ENCODE measurements at regions not wholly inside any gene's neighbourhood (a gene's known extent, or its start where the extent isn't known, plus 50 kb on each side); places are given as distances from the start of the nearest gene placed in this dataset.

GRCh38 chr5:36417221-36417620 is 115.5 kb upstream of the RANBP3L start:
- H3K9me3 ChIP-seq = no peaks in the 10 kb centered on the region
- 80% methylated on average over 3 of the region's 3 CpGs for WGBS
- TF ChIP-seq POLR2A (IDR thresholded peaks at IDR 0.05; ENCODE audit: low read depth) (no peak), CTCF (IDR thresholded peaks at IDR 0.05) (no peak), EP300 (IDR thresholded peaks at IDR 0.05) (no peak), POLR2AphosphoS5 (IDR thresholded peaks at IDR 0.05) (no peak)
- intact Hi-C loops (cut with DNase I) = loop anchor here (2.0 kb wide), 1 partner anchor 276 kb away; no protein-coding TSS in a partner anchor
- no peak overlapping the region for H3K4me3 ChIP-seq
- H3K4me1 ChIP-seq = peaks cover 0 to 18% (median 2%) of the 10 kb centered on the region in 4 donors
- no peaks in the 10 kb centered on the region for H3K36me3 ChIP-seq
- H3K27me3 ChIP-seq = no peaks in the 10 kb centered on the region
- DNase-seq (ENCODE audit: extremely low spot score) = no peak
- no peak overlapping the region for H3K27ac ChIP-seq (replicated peaks in 1 of 4)

GRCh38 chr5:36417668-36418067 is 116.0 kb upstream of the RANBP3L start:
- Histone ChIP-seq H3K27ac (replicated peaks in 1 of 4) (no peak overlapping the region), H3K27me3 (no peaks in the 10 kb centered on the region)
- 98% methylated on average over 4 of the region's 4 CpGs for WGBS

GRCh38 chr5:36418152-36418979 is 116.7 kb upstream of the RANBP3L start:
- Histone ChIP-seq H3K9me3 (no peaks in the 10 kb centered on the region), H3K36me3 (no peaks in the 10 kb centered on the region), H3K4me1 (peaks cover 0 to 26% (median 8%) of the 10 kb centered on the region in 4 donors), H3K27ac (replicated peaks in 1 of 4) (no peak overlapping the region), H3K4me3 (no peak overlapping the region), H3K27me3 (no peaks in the 10 kb centered on the region)
- no peak for DNase-seq (ENCODE audit: extremely low spot score)
- intact Hi-C loops (cut with DNase I) = no loop called here
- TF ChIP-seq POLR2A (IDR thresholded peaks at IDR 0.05; ENCODE audit: low read depth) (no peak), EP300 (IDR thresholded peaks at IDR 0.05) (no peak), CTCF (IDR thresholded peaks at IDR 0.05) (no peak), POLR2AphosphoS5 (IDR thresholded peaks at IDR 0.05) (no peak)
- 91% methylated on average over 6 of the region's 6 CpGs for WGBS

More at GRCh38 chr5:36417668-36418067, 116.0 kb upstream of the RANBP3L start:
- H3K4me3 ChIP-seq = no peak overlapping the region
- DNase-seq (ENCODE audit: extremely low spot score) = no peak
- H3K36me3 ChIP-seq = no peaks in the 10 kb centered on the region
- H3K9me3 ChIP-seq = no peaks in the 10 kb centered on the region
- TF ChIP-seq CTCF (IDR thresholded peaks at IDR 0.05) (no peak), EP300 (IDR thresholded peaks at IDR 0.05) (no peak), POLR2AphosphoS5 (IDR thresholded peaks at IDR 0.05) (no peak), POLR2A (IDR thresholded peaks at IDR 0.05; ENCODE audit: low read depth) (no peak)
- peaks cover 0 to 22% (median 4%) of the 10 kb centered on the region in 4 donors for H3K4me1 ChIP-seq
- intact Hi-C loops (cut with DNase I) = loop anchor here (2.0 kb wide), 1 partner anchor 275 kb away; no protein-coding TSS in a partner anchor

GRCh38 chr5:36421256-36421655 is 119.6 kb upstream of the RANBP3L start:
- no peak for DNase-seq (ENCODE audit: extremely low spot score)
- no peak for TF ChIP-seq EP300 (IDR thresholded peaks at IDR 0.05)
- TF ChIP-seq POLR2AphosphoS5 (IDR thresholded peaks at IDR 0.05) = no peak
- no peak for TF ChIP-seq POLR2A (IDR thresholded peaks at IDR 0.05; ENCODE audit: low read depth)
- no peak for TF ChIP-seq CTCF (IDR thresholded peaks at IDR 0.05)
- Histone ChIP-seq H3K27ac (replicated peaks in 1 of 4) (no peak overlapping the region), H3K27me3 (no peaks in the 10 kb centered on the region), H3K4me1 (peaks cover 0 to 28% (median 16%) of the 10 kb centered on the region in 4 donors), H3K9me3 (no peaks in the 10 kb centered on the region), H3K36me3 (no peaks in the 10 kb centered on the region), H3K4me3 (no peak overlapping the region)
- 94% methylated on average over 1 of the region's 1 CpG for WGBS
- intact Hi-C loops (cut with DNase I) = loop anchor here (10.0 kb wide), 1 partner anchor 184 kb away; the partner anchor contains the start of gene SLC1A3

Measured in esophagus muscularis mucosa (tissue), 4 donors.